GM12878 (cell line): ENCODE measurements at regions not wholly inside any gene's neighbourhood (a gene's known extent, or its start where the extent isn't known, plus 50 kb on each side); places are given as distances from the start of the nearest gene placed in this dataset.
"Not testable (repeated sequence)": the region's sequence is repeated elsewhere in the genome, so short reads cannot be mapped to it uniquely, and the experiment has no call there.

Experiments used
- BCL3 ChIP-seq: IDR thresholded peaks from 2 replicates; pipeline ENCODE4 v1.6.1; 2011; ENCODE audit warnings: borderline replicate concordance, low read depth, mild to moderate bottlenecking, moderate library complexity, low read length; ENCODE audit not compliant: insufficient read depth, poor library complexity, severe bottlenecking
- CREM ChIP-seq: IDR thresholded peaks from 2 replicates; pipeline ENCODE4 v1.6.1; 2014; ENCODE audit warnings: antibody characterized with exemption, low read depth
- CTCF ChIP-seq, 3 experiments: IDR thresholded peaks in 2 of 3; conservative IDR thresholded peaks in 1 of 3; 2 replicates each; pipeline ENCODE4 v1.5.1; 2011; ENCODE audit warnings: low read depth in 3 of 3, low read length in 3 of 3, mild to moderate bottlenecking in 3 of 3, control low read depth in 2 of 3, moderate library complexity in 2 of 3, inconsistent platforms in 1 of 3, mixed read lengths in 1 of 3; ENCODE audit not compliant: control insufficient read depth in 2 of 3, insufficient read depth in 1 of 3; ENCODE audit errors: extremely low read depth in 1 of 3
- FOXK2 ChIP-seq: fragments of 450-650 bp; IDR thresholded peaks from 2 replicates; pipeline ENCODE4 v1.6.1; 2017; ENCODE audit warnings: mild to moderate bottlenecking, moderate library complexity
- JUNB ChIP-seq: IDR thresholded peaks from 2 replicates; pipeline ENCODE4 v1.6.1; 2016; ENCODE audit warnings: antibody characterized with exemption, mild to moderate bottlenecking
- MAX ChIP-seq: IDR thresholded peaks from 2 replicates; pipeline ENCODE4 v1.6.1; 2012; ENCODE audit warnings: low read depth, low read length, improper control_type of control experiment
- PAX5 ChIP-seq: IDR thresholded peaks from 2 replicates; pipeline ENCODE4 v1.6.1; 2011; ENCODE audit warnings: low read depth, low read length, borderline replicate concordance
- RAD21 ChIP-seq: IDR thresholded peaks from 2 replicates; pipeline ENCODE4 v1.6.1; 2011; ENCODE audit warnings: mild to moderate bottlenecking, low read depth, low read length, moderate library complexity; ENCODE audit not compliant: insufficient read depth
- RCOR1 ChIP-seq: conservative IDR thresholded peaks from 2 replicates; pipeline ENCODE4 v1.6.1; 2012; ENCODE audit warnings: low read depth, low read length, improper control_type of control experiment
- SIN3A ChIP-seq: IDR thresholded peaks from 2 replicates; pipeline ENCODE4 v1.6.1; 2012; ENCODE audit warnings: low read depth, low read length, improper control_type of control experiment
- ZNF592 ChIP-seq: fragments of 450-650 bp; IDR thresholded peaks from 2 replicates; pipeline ENCODE4 v1.6.1; 2017; ENCODE audit warnings: mild to moderate bottlenecking, moderate library complexity
- ZZZ3 ChIP-seq: IDR thresholded peaks from 2 replicates; pipeline ENCODE4 v1.6.1; 2011; ENCODE audit warnings: low read depth; ENCODE audit not compliant: control insufficient read depth, insufficient read length

GRCh38 chr15:81775779-81776178 lies 270.0 kb downstream of the MEX3B start:
- not testable (repeated sequence) for TF ChIP-seq JUNB; SIN3A; CTCF (IDR thresholded peaks at IDR 0.05 in 2 of 3, conservative IDR thresholded peaks at IDR 0.05 in 1 of 3; ENCODE audit: control insufficient read depth in 2 of 3, extremely low read depth in 1 of 3, insufficient read depth in 1 of 3, low read depth in 3 of 3, low read length in 3 of 3); RAD21; MAX; FOXK2; ZNF592; PAX5; RCOR1; CREM; ZZZ3; BCL3
